Loucy (cell line): ENCODE measurements at regions not wholly inside any gene's neighbourhood (a gene's known extent, or its start where the extent isn't known, plus 50 kb on each side); places are given as distances from the start of the nearest gene placed in this dataset.

Experiments
- H2AFZ ChIP-seq: fragments of 200-600 bp; sonication (generic); 2 replicates; pipeline ENCODE4 v1.6.0; 2016; ENCODE audit warnings: antibody characterized with exemption, mild to moderate bottlenecking, low read length, moderate library complexity
- H3F3A ChIP-seq: fragments of 200-600 bp; 2 replicates; pipeline ENCODE4 v1.6.0; 2016; ENCODE audit warnings: antibody characterized with exemption, low read depth, mild to moderate bottlenecking
- H3K27me3 ChIP-seq: fragments of 200-600 bp; sonication (generic); 2 replicates; pipeline ENCODE4 v1.6.1; 2014; ENCODE audit warnings: low read length, mild to moderate bottlenecking; ENCODE audit not compliant: insufficient read depth, poor library complexity, severe bottlenecking
- H3K36me3 ChIP-seq: fragments of 200-600 bp; sonication (generic); 2 replicates; pipeline ENCODE4 v1.6.1; 2016; ENCODE audit warnings: low read length; ENCODE audit not compliant: insufficient read depth
- H3K4me1 ChIP-seq: fragments of 200-600 bp; sonication (generic); 2 replicates; pipeline ENCODE4 v1.5.1; 2014; ENCODE audit warnings: low read length, mild to moderate bottlenecking; ENCODE audit not compliant: insufficient read depth, poor library complexity, severe bottlenecking
- H3K4me2 ChIP-seq: fragments of 200-600 bp; sonication (generic); 2 replicates; pipeline ENCODE4 v1.6.0; 2014; ENCODE audit warnings: antibody characterized with exemption, low read length, low read depth, mild to moderate bottlenecking; ENCODE audit not compliant: poor library complexity, severe bottlenecking
- H3K4me3 ChIP-seq: fragments of 200-600 bp; sonication (generic); 2 replicates; pipeline ENCODE4 v1.5.1; 2014; ENCODE audit warnings: low read length, mild to moderate bottlenecking, mixed read lengths; ENCODE audit not compliant: poor library complexity, severe bottlenecking
- H3K79me2 ChIP-seq: fragments of 200-600 bp; sonication (generic); 2 replicates; pipeline ENCODE4 v1.6.1; 2014; ENCODE audit warnings: low read length; ENCODE audit not compliant: insufficient read depth
- H3K9ac ChIP-seq: fragments of 200-600 bp; sonication (generic); 2 replicates; pipeline ENCODE4 v1.6.0; 2014; ENCODE audit warnings: mild to moderate bottlenecking, low read depth, low read length, moderate library complexity; ENCODE audit not compliant: poor library complexity, severe bottlenecking
- H3K9me2 ChIP-seq: fragments of 200-600 bp; sonication (generic); replicated peaks from 2 replicates; pipeline ENCODE4 v1.6.1; 2016; ENCODE audit warnings: low read depth, low read length, mixed read lengths
- H3K9me3 ChIP-seq: fragments of 200-600 bp; sonication (generic); 2 replicates; pipeline ENCODE4 v1.6.1; 2014; ENCODE audit warnings: mild to moderate bottlenecking, antibody characterized with exemption, low read length, low read depth; ENCODE audit not compliant: insufficient read depth
- H4K20me1 ChIP-seq: fragments of 200-600 bp; sonication (generic); 2 replicates; pipeline ENCODE4 v1.6.0; 2014; ENCODE audit warnings: antibody characterized with exemption, low read length, mild to moderate bottlenecking; ENCODE audit not compliant: insufficient read depth, poor library complexity, severe bottlenecking
- EZH2phosphoT487 ChIP-seq: fragments of 200-600 bp; IDR thresholded peaks from 2 replicates; pipeline ENCODE4 v1.6.1; 2018; ENCODE audit warnings: antibody characterized with exemption, mild to moderate bottlenecking, moderate library complexity, borderline replicate concordance
- TF ChIP-seq, protein P1 (sequence below): fragments of 200-600 bp; sonication (generic); conservative IDR thresholded peaks from 2 replicates; pipeline ENCODE4 v1.5.1; 2014; ENCODE audit warnings: mild to moderate bottlenecking, antibody characterized with exemption, low read length

DNA sequence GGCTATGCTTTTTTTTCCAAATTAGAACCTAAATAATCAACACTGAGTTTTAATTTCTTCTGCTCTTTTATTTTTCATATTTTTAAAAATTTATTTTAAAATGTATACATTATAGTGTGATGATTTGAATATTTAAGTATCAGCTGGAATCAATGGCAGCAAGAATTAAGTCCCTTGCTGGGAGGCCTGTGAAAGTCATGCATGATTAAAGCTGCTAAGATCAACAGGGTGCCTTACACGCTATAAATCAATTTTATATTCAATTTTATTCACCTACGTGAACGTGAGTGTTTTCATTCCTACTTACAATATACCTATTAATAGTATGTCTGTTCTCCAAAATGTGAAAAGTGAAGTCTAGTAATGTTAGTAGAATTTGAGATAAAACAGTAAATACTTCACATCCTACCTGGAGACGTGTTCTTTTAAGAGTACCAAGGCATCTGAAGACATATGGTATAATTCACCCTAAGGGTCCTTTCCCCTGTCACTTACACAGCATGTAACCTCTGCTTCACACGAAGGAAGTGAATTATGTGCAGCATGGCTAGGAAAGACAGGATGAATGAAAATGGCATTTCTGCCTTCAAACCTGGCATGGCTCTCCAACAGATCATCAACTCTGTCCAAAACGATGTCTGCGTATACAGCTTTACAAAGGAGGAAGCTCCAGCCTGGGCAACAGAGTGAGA lies 640.4 kb upstream of the ROBO1 start:
- Histone ChIP-seq H3K79me2 (no peaks in the 10 kb centered on the region), H4K20me1 (no peaks in the 10 kb centered on the region), H3K27me3 (no peaks in the 10 kb centered on the region), H3F3A (no peaks in the 10 kb centered on the region), H3K9me3 (no peaks in the 10 kb centered on the region), H3K9me2 (no peaks in the 10 kb centered on the region), H3K36me3 (no peaks in the 10 kb centered on the region), H3K4me1 (no peaks in the 10 kb centered on the region), H2AFZ (no peak overlapping the region), H3K4me2 (no peak overlapping the region), H3K4me3 (no peak overlapping the region), H3K9ac (no peak overlapping the region)
- no peak for TF ChIP-seq EZH2phosphoT487
- TF ChIP-seq, protein P1, sequence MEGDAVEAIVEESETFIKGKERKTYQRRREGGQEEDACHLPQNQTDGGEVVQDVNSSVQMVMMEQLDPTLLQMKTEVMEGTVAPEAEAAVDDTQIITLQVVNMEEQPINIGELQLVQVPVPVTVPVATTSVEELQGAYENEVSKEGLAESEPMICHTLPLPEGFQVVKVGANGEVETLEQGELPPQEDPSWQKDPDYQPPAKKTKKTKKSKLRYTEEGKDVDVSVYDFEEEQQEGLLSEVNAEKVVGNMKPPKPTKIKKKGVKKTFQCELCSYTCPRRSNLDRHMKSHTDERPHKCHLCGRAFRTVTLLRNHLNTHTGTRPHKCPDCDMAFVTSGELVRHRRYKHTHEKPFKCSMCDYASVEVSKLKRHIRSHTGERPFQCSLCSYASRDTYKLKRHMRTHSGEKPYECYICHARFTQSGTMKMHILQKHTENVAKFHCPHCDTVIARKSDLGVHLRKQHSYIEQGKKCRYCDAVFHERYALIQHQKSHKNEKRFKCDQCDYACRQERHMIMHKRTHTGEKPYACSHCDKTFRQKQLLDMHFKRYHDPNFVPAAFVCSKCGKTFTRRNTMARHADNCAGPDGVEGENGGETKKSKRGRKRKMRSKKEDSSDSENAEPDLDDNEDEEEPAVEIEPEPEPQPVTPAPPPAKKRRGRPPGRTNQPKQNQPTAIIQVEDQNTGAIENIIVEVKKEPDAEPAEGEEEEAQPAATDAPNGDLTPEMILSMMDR: no peak

DNA sequence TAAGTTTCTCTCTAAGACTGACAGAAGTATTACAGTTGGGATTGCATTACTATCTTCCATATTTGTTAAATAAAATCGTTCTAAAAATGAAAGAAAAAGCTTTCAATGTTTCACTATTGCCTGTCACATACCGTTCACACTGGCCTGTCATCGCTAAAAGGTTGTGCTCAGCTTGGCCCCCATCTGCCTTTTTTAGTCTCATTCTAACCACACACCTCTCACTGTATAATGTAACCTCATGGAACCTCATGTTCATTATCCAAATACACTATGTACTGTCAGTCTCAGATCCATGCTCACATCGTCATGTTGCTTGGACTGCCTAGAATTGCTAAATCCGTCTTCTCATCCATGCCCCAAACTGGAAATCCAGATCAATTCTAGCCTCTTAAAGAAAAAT lies 637.8 kb upstream of the ROBO1 start:
- no peak overlapping the region for H3K4me3 ChIP-seq
- H3K9me3 ChIP-seq: no peaks in the 10 kb centered on the region
- H3K27me3 ChIP-seq: no peaks in the 10 kb centered on the region
- no peaks in the 10 kb centered on the region for H3K79me2 ChIP-seq
- no peaks in the 10 kb centered on the region for H3K9me2 ChIP-seq
- H3K36me3 ChIP-seq: no peaks in the 10 kb centered on the region
- no peaks in the 10 kb centered on the region for H3F3A ChIP-seq
- H2AFZ ChIP-seq: no peak overlapping the region
- no peak overlapping the region for H3K4me2 ChIP-seq
- TF ChIP-seq EZH2phosphoT487: no peak
- TF ChIP-seq, protein P1: no peak
- H4K20me1 ChIP-seq: no peaks in the 10 kb centered on the region
- no peak overlapping the region for H3K9ac ChIP-seq
- no peaks in the 10 kb centered on the region for H3K4me1 ChIP-seq

DNA sequence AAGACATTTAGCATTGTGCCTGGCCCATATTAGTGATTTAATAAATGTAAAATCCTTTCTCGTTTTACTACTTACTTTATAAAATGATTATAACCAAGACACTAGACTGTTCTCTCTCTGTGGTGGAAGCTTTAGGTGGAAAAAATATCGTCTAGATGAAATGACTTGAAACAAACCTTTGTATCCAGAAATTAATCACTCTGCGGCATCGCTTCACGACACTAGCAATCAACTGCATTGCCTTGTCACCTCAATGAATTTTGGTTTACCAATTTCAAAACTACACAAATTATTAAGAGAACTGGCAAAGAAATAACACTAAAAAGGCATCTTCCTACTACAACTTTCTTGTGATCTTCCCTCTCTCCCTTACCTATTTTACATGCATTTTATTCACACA lies 627.2 kb upstream of the ROBO1 start:
- Histone ChIP-seq H2AFZ (no peak overlapping the region), H3K4me2 (no peak overlapping the region), H3K4me1 (no peaks in the 10 kb centered on the region), H3K9me3 (no peaks in the 10 kb centered on the region), H3K27me3 (no peaks in the 10 kb centered on the region), H3K9me2 (no peaks in the 10 kb centered on the region), H3K79me2 (no peaks in the 10 kb centered on the region), H3K9ac (no peak overlapping the region), H4K20me1 (no peaks in the 10 kb centered on the region), H3K4me3 (no peak overlapping the region), H3F3A (no peaks in the 10 kb centered on the region), H3K36me3 (no peaks in the 10 kb centered on the region)
- no peak for TF ChIP-seq EZH2phosphoT487
- TF ChIP-seq, protein P1: no peak
